B cell (primary cell): ENCODE measurements at regions not wholly inside any gene's neighbourhood (a gene's known extent, or its start where the extent isn't known, plus 50 kb on each side); places are given as distances from the start of the nearest gene placed in this dataset.

Source experiments
- ATAC-seq: fragments of 200-7000 bp; cut with Tn5 transposase; one replicate; pipeline ENCODE4 v1.10.0; 2021; ENCODE audit warnings: low read depth, mild to moderate bottlenecking, moderate number of reproducible peaks, moderate library complexity
- CTCF ChIA-PET: fragments of 350-600 bp; sonication (Branson Sonifier 250); formaldehyde crosslinking; loops from one replicate; lab custom pipeline; 2021; ENCODE audit warnings: antibody characterized with exemption, inconsistent platforms; lab: Charles Lee
- POLR2A ChIA-PET: fragments of 350-600 bp; sonication (Branson Sonifier 250); formaldehyde crosslinking; loops from one replicate; lab custom pipeline; 2021; ENCODE audit warnings: antibody characterized with exemption; lab: Charles Lee
- DNase-seq: peaks from one replicate; pipeline ENCODE4 v3.0.0; 2013
- H2AFZ ChIP-seq: 2 replicates; pipeline ENCODE4 v1.6.1; 2012; ENCODE audit warnings: mild to moderate bottlenecking, low read depth, low read length; ENCODE audit not compliant: insufficient read depth, poor library complexity, severe bottlenecking
- H3K27ac ChIP-seq, 2 donors: 1 replicate in 1 of 2; 2 replicates in 1 of 2; pipeline ENCODE4 v1.5.1; 2012 to 2013; ENCODE audit warnings: low read length in 2 of 2, mild to moderate bottlenecking in 2 of 2, moderate library complexity in 1 of 2
- H3K27me3 ChIP-seq, 4 experiments: fragments of 200-600 bp in 1 of 4; sonication (generic) in 1 of 4; replicated peaks in 1 of 4; 1 replicate in 2 of 4; 2 replicates in 2 of 4; pipeline versions ENCODE4 v1.6.1 to v1.7.0; 2013 to 2016; ENCODE audit warnings: low read length in 3 of 4, mild to moderate bottlenecking in 2 of 4, mixed read lengths in 1 of 4, moderate library complexity in 1 of 4; ENCODE audit not compliant: insufficient read depth in 4 of 4, control insufficient read depth in 3 of 4; ENCODE audit errors: control extremely low read depth in 1 of 4
- H3K36me3 ChIP-seq, 2 experiments: replicated peaks in 1 of 2; 1 replicate in 1 of 2; 2 replicates in 1 of 2; pipeline versions ENCODE4 v1.6.1 to v1.7.1; 2013; ENCODE audit warnings: low read length in 1 of 2; ENCODE audit not compliant: insufficient read depth in 2 of 2, control insufficient read depth in 1 of 2; ENCODE audit errors: control extremely low read depth in 1 of 2, extremely low read depth in 1 of 2
- H3K4me1 ChIP-seq, 2 donors: fragments of 200-600 bp in 1 of 2; sonication (generic) in 1 of 2; 1 replicate in 1 of 2; 2 replicates in 1 of 2; pipeline versions ENCODE4 v1.5.1 to v1.6.1; 2013 to 2017; ENCODE audit warnings: low read length in 2 of 2; ENCODE audit not compliant: control insufficient read depth in 2 of 2, insufficient read depth in 2 of 2
- H3K4me2 ChIP-seq: replicated peaks from 2 replicates; pipeline ENCODE3; 2012; ENCODE audit warnings: mild to moderate bottlenecking, low read depth, low read length; ENCODE audit not compliant: poor library complexity, severe bottlenecking
- H3K4me3 ChIP-seq, 5 experiments: fragments of 200-600 bp in 1 of 5; sonication (generic) in 1 of 5; 1 replicate in 3 of 5; 2 replicates in 2 of 5; pipeline versions ENCODE4 v1.5.1 to v1.7.0; 2011 to 2016; ENCODE audit warnings: low read length in 4 of 5, mild to moderate bottlenecking in 4 of 5, low read depth in 2 of 5, control low read depth in 1 of 5, moderate library complexity in 1 of 5; ENCODE audit not compliant: insufficient read depth in 1 of 5; ENCODE audit errors: control extremely low read depth in 1 of 5, extremely low read depth in 1 of 5
- H3K79me2 ChIP-seq: fragments of 200-600 bp; sonication (generic); one replicate; pipeline ENCODE4 v1.6.0; 2016; ENCODE audit warnings: low read length; ENCODE audit not compliant: control insufficient read depth, insufficient read depth
- H3K9ac ChIP-seq: fragments of 200-600 bp; sonication (generic); 2 replicates; pipeline ENCODE4 v1.6.1; 2017; ENCODE audit warnings: mild to moderate bottlenecking, low read length, moderate library complexity
- H3K9me3 ChIP-seq, 3 donors: one replicate each; pipeline versions ENCODE4 v1.6.1 to v1.7.1; 2013; ENCODE audit warnings: low read length in 2 of 3; ENCODE audit not compliant: control insufficient read depth in 2 of 3, insufficient read depth in 1 of 3; ENCODE audit errors: control extremely low read depth in 1 of 3
- H4K20me1 ChIP-seq: 2 replicates; pipeline ENCODE4 v1.6.0; 2012; ENCODE audit warnings: mild to moderate bottlenecking, low read length; ENCODE audit not compliant: insufficient read depth, control insufficient read depth, poor library complexity, severe bottlenecking
- H3K27ac Mint-ChIP-seq: one replicate; pipeline ENCODE4 v1.8.0; 2021; ENCODE audit warnings: mixed read lengths
- H3K27me3 Mint-ChIP-seq: one replicate; pipeline ENCODE4 v1.8.0; 2021; ENCODE audit warnings: mixed read lengths
- H3K4me1 Mint-ChIP-seq: one replicate; pipeline ENCODE4 v1.8.0; 2021; ENCODE audit warnings: mixed read lengths
- H3K4me3 Mint-ChIP-seq: one replicate; pipeline ENCODE4 v1.8.0; 2021; ENCODE audit warnings: mixed read lengths
- H3K9me3 Mint-ChIP-seq: one replicate; pipeline ENCODE4 v1.8.0; 2022; ENCODE audit warnings: mixed read lengths; ENCODE audit not compliant: insufficient read depth
- EZH2 ChIP-seq: IDR thresholded peaks from 2 replicates; pipeline ENCODE4 v1.6.1; 2012; ENCODE audit warnings: borderline replicate concordance, low read depth, mild to moderate bottlenecking, moderate library complexity, low read length; ENCODE audit not compliant: insufficient read depth, poor library complexity, severe bottlenecking
- WGBS: methylation state at CpG from one replicate; pipeline ENCODE4 v1.1.5; 2013; ENCODE audit warnings: missing lambda C conversion rate; ENCODE audit not compliant: insufficient coverage; 5-methylcytosine and 5-hydroxymethylcytosine counted together
- intact Hi-C: fragments of 100-400 bp; cut with micrococcal nuclease; formaldehyde crosslinking; loops from one replicate; pipeline ENCODE4 v1.10.0; 2022
- TF ChIP-seq, protein P1 (sequence below): fragments of 200-600 bp; IDR thresholded peaks from one replicate; pipeline ENCODE4 v1.8.0; 2022; ENCODE audit warnings: antibody characterized with exemption, mild to moderate bottlenecking

DNA sequence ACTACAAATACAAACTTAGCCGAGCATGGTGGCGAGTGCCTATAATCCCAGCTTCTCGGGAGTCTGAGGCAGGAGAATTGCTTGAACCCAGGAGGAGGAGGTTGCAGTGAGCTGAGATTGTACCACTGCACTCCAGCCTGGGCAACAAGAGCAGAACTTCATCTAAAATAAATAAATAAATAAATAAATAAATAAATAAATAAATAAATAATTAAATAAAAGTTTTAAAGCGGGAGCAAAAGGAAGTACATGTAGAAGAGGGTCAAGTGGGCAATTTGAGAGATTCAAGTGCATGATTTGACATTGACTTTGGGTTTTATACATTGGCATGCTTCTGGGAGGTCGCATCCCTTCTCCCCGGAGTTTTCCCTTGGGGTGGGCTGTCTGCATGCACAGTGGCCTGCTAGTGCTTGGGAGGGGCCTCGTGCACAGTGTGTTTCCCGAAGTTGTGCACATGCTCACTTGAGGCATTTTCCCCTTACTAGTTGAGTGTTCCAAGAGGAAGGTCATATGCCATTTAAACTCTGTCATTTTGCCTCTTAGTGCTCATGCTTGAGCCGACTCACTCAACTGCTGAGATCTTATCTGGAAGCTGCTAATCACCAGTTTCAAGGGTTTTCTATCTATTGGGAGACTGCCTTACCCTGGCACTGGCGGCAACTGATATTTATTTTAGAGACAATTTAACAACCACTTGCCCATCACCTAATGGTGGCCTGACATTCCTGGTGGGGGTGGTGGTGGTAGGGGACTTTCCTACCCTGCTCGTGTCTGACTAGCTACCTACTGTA, 193.2 kb upstream of the MPHOSPH6 start:
- Histone ChIP-seq H4K20me1 (no peaks in the 10 kb centered on the region), H3K4me3 (no peak overlapping the region), H3K9me3 (no peaks in the 10 kb centered on the region), H3K36me3 (no peaks in the 10 kb centered on the region), H3K4me2 (no peak overlapping the region), H3K27me3 (no peaks in the 10 kb centered on the region), H3K79me2 (no peaks in the 10 kb centered on the region), H3K4me1 (no peaks in the 10 kb centered on the region), H3K9ac (no peak overlapping the region), H3K27ac (no peak overlapping the region), H2AFZ (no peak overlapping the region)
- ChIA-PET CTCF (no interaction called here), POLR2A (no interaction called here)
- no peak overlapping the region for H3K27ac Mint-ChIP-seq
- H3K27me3 Mint-ChIP-seq: peaks cover 12% of the 10 kb centered on the region
- no peaks in the 10 kb centered on the region for H3K4me1 Mint-ChIP-seq
- intact Hi-C loops: no loop called here
- H3K9me3 Mint-ChIP-seq: no peaks in the 10 kb centered on the region
- no peak overlapping the region for H3K4me3 Mint-ChIP-seq
- DNase-seq (no peak), ATAC-seq (no peak)
- 86% methylated on average over 4 of the region's 11 CpGs for WGBS
- no peak for TF ChIP-seq EZH2

DNA sequence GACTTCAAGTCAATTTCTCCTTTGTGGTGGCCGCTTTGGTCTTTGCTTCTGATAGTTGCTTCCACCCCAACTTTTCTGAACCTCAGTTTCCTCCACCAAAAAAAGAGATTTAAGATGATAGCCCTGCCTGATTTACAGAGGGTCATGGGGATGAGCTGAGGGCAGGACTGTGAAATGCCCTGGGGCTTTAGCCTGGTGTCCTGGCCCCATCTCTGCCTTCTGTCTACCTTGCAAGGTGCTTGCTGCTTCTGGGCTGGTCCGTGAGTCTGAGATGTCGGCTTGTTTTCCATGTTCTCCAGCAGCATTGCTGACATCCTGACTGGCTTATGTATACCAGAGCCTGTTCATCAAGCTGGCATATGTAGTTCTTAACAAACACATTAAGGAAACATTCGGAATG, 191.9 kb upstream of the MPHOSPH6 start:
- DNase-seq: no peak
- H3K9ac ChIP-seq: no peak overlapping the region
- H3K4me1 Mint-ChIP-seq: no peaks in the 10 kb centered on the region
- WGBS: 74% methylated on average over 2 of the region's 4 CpGs
- no peaks in the 10 kb centered on the region for H3K4me1 ChIP-seq
- H3K27me3 Mint-ChIP-seq: peaks cover 16% of the 10 kb centered on the region
- H3K4me3 ChIP-seq: no peak overlapping the region
- ChIA-PET POLR2A (no interaction called here), CTCF (no interaction called here)
- H3K27ac ChIP-seq: no peak overlapping the region
- no peaks in the 10 kb centered on the region for H4K20me1 ChIP-seq
- no peak overlapping the region for H3K4me2 ChIP-seq
- H3K79me2 ChIP-seq: no peaks in the 10 kb centered on the region
- H3K27ac Mint-ChIP-seq: no peak overlapping the region
- no peak for TF ChIP-seq EZH2
- TF ChIP-seq, protein P1, sequence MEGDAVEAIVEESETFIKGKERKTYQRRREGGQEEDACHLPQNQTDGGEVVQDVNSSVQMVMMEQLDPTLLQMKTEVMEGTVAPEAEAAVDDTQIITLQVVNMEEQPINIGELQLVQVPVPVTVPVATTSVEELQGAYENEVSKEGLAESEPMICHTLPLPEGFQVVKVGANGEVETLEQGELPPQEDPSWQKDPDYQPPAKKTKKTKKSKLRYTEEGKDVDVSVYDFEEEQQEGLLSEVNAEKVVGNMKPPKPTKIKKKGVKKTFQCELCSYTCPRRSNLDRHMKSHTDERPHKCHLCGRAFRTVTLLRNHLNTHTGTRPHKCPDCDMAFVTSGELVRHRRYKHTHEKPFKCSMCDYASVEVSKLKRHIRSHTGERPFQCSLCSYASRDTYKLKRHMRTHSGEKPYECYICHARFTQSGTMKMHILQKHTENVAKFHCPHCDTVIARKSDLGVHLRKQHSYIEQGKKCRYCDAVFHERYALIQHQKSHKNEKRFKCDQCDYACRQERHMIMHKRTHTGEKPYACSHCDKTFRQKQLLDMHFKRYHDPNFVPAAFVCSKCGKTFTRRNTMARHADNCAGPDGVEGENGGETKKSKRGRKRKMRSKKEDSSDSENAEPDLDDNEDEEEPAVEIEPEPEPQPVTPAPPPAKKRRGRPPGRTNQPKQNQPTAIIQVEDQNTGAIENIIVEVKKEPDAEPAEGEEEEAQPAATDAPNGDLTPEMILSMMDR: no peak
- ATAC-seq: no peak
- no peaks in the 10 kb centered on the region for H3K9me3 ChIP-seq
- no peaks in the 10 kb centered on the region for H3K9me3 Mint-ChIP-seq
- H3K27me3 ChIP-seq: no peaks in the 10 kb centered on the region
- H2AFZ ChIP-seq: no peak overlapping the region
- no peak overlapping the region for H3K4me3 Mint-ChIP-seq
- H3K36me3 ChIP-seq: no peaks in the 10 kb centered on the region
- intact Hi-C loops: no loop called here
